IMR-90 (cell line): ENCODE measurements at regions not wholly inside any gene's neighbourhood (a gene's known extent, or its start where the extent isn't known, plus 50 kb on each side); places are given as distances from the start of the nearest gene placed in this dataset.

Source experiments
- ATAC-seq: fragments of 200-7000 bp; cut with Tn5 transposase; 2 replicates; pipeline ENCODE4 v1.9.1; 2020; ENCODE audit warnings: low read depth, mild to moderate bottlenecking, moderate library complexity
- BruUV-seq: library from RNA; stranded (reverse); fragments of 400-500 nt; replicated peaks from 2 replicates; lab custom pipeline; 2021; lab: Mats Ljungman, UMichigan
- CTCF ChIA-PET: fragments of 300-600 bp; formaldehyde crosslinking; extraction: SDS; loops from one replicate; lab custom pipeline; 2021; ENCODE audit warnings: antibody characterized with exemption; lab: Yijun Ruan, JAX
- POLR2A ChIA-PET: fragments of 300-600 bp; sonication (Branson Sonifier 250); formaldehyde crosslinking; loops from one replicate; lab custom pipeline; 2022; ENCODE audit warnings: antibody characterized with exemption; ENCODE audit not compliant: unreplicated experiment; lab: Charles Lee
- DNase-seq: peaks from one replicate; pipeline ENCODE4 v3.0.0; 2013
- H2AFZ ChIP-seq: replicated peaks from 2 replicates; pipeline ENCODE3; 2013; ENCODE audit warnings: low read length, mild to moderate bottlenecking; ENCODE audit not compliant: poor library complexity
- H2AK5ac ChIP-seq: 2 replicates; pipeline ENCODE4 v1.6.1; 2013; ENCODE audit warnings: low read depth, low read length, inconsistent platforms
- H2AK9ac ChIP-seq: replicated peaks from 2 replicates; pipeline ENCODE3; 2013; ENCODE audit warnings: mild to moderate bottlenecking, low read depth, low read length, moderate library complexity; ENCODE audit not compliant: poor library complexity
- H2BK120ac ChIP-seq: 2 replicates; pipeline ENCODE4 v1.6.1; 2013; ENCODE audit warnings: low read depth, low read length, inconsistent platforms
- H2BK15ac ChIP-seq: 3 replicates; pipeline ENCODE4 v1.6.1; 2013; ENCODE audit warnings: low read depth, low read length, inconsistent platforms
- H2BK20ac ChIP-seq: 2 replicates; pipeline ENCODE4 v1.6.1; 2013; ENCODE audit warnings: low read depth, mild to moderate bottlenecking, inconsistent platforms, low read length, moderate library complexity
- H2BK5ac ChIP-seq: 2 replicates; pipeline ENCODE4 v1.6.1; 2013; ENCODE audit warnings: mild to moderate bottlenecking, low read depth, low read length, inconsistent platforms; ENCODE audit not compliant: poor library complexity, severe bottlenecking
- H3K14ac ChIP-seq: replicated peaks from 2 replicates; pipeline ENCODE4 v1.6.1; 2013; ENCODE audit warnings: low read depth, low read length, inconsistent platforms
- H3K18ac ChIP-seq: 2 replicates; pipeline ENCODE4 v1.6.1; 2013; ENCODE audit warnings: low read depth, low read length, control low read depth
- H3K23ac ChIP-seq: 2 replicates; pipeline ENCODE4 v1.6.1; 2013; ENCODE audit warnings: low read depth, low read length, inconsistent platforms
- H3K27ac ChIP-seq: 2 replicates; pipeline ENCODE4 v1.5.1; 2013; ENCODE audit warnings: mild to moderate bottlenecking, control low read depth, low read length; ENCODE audit not compliant: insufficient read depth
- H3K27me3 ChIP-seq: 2 replicates; pipeline ENCODE4 v1.6.1; 2013; ENCODE audit warnings: low read length; ENCODE audit not compliant: control insufficient read depth, insufficient read depth
- H3K36me3 ChIP-seq: 2 replicates; pipeline ENCODE4 v1.6.1; 2013; ENCODE audit warnings: low read length, mixed read lengths; ENCODE audit not compliant: control insufficient read depth, insufficient read depth
- H3K4ac ChIP-seq: 2 replicates; pipeline ENCODE4 v1.6.1; 2013; ENCODE audit warnings: low read depth, low read length, inconsistent platforms
- H3K4me1 ChIP-seq: 2 replicates; pipeline ENCODE4 v1.6.1; 2013; ENCODE audit warnings: low read length, mixed read lengths; ENCODE audit not compliant: control insufficient read depth, insufficient read depth
- H3K4me2 ChIP-seq: 2 replicates; pipeline ENCODE4 v1.6.1; 2013; ENCODE audit warnings: low read depth, mild to moderate bottlenecking, control low read depth, low read length, moderate library complexity
- H3K4me3 ChIP-seq: 2 replicates; pipeline ENCODE4 v1.5.1; 2013; ENCODE audit warnings: low read depth, mild to moderate bottlenecking, control low read depth, low read length, moderate library complexity; ENCODE audit not compliant: insufficient read depth
- H3K56ac ChIP-seq: 2 replicates; pipeline ENCODE4 v1.6.1; 2013; ENCODE audit warnings: low read length, inconsistent platforms; ENCODE audit not compliant: insufficient read depth; ENCODE audit errors: extremely low read depth
- H3K79me1 ChIP-seq, 2 experiments: 2 replicates each; pipeline ENCODE4 v1.6.1; 2013; ENCODE audit warnings: low read length in 2 of 2, inconsistent platforms in 1 of 2, low read depth in 1 of 2
- H3K9ac ChIP-seq: 2 replicates; pipeline ENCODE4 v1.6.1; 2013; ENCODE audit warnings: low read depth, low read length, control low read depth
- H3K9me1 ChIP-seq: 2 replicates; pipeline ENCODE4 v1.6.1; 2013; ENCODE audit warnings: low read length, inconsistent platforms; ENCODE audit not compliant: insufficient read depth
- H3K9me3 ChIP-seq: 2 replicates; pipeline ENCODE4 v1.6.1; 2013; ENCODE audit warnings: low read length; ENCODE audit not compliant: control insufficient read depth, insufficient read depth
- H4K20me1 ChIP-seq: 2 replicates; pipeline ENCODE4 v1.6.1; 2013; ENCODE audit warnings: low read length, inconsistent platforms; ENCODE audit not compliant: insufficient read depth
- H4K5ac ChIP-seq: 2 replicates; pipeline ENCODE4 v1.6.1; 2013; ENCODE audit warnings: mild to moderate bottlenecking, low read depth, low read length, control low read depth
- H4K8ac ChIP-seq, 2 experiments: 2 replicates each; pipeline ENCODE4 v1.6.1; 2013; ENCODE audit warnings: low read depth in 2 of 2, low read length in 2 of 2, control low read depth in 1 of 2, inconsistent platforms in 1 of 2
- H4K91ac ChIP-seq: 2 replicates; pipeline ENCODE4 v1.6.1; 2013; ENCODE audit warnings: low read depth, low read length, inconsistent platforms; ENCODE audit not compliant: insufficient read depth
- BHLHE40 ChIP-seq: fragments of 150-350 bp; IDR thresholded peaks from 2 replicates; pipeline ENCODE4 v1.6.1; 2016; ENCODE audit warnings: mild to moderate bottlenecking, low read depth, low read length
- CEBPB ChIP-seq: IDR thresholded peaks from 2 replicates; pipeline ENCODE4 v1.6.1; 2012; ENCODE audit warnings: low read depth, low read length, improper control_type of control experiment
- FOS ChIP-seq: fragments of 150-350 bp; IDR thresholded peaks from 2 replicates; pipeline ENCODE4 v1.6.1; 2016; ENCODE audit warnings: low read depth, low read length
- MAFK ChIP-seq: IDR thresholded peaks from 2 replicates; pipeline ENCODE4 v1.6.1; 2012; ENCODE audit warnings: low read depth, low read length, improper control_type of control experiment
- MAZ ChIP-seq: IDR thresholded peaks from 2 replicates; pipeline ENCODE4 v1.6.1; 2012; ENCODE audit warnings: low read depth, mild to moderate bottlenecking, low read length, improper control_type of control experiment, moderate library complexity, borderline replicate concordance
- MXI1 ChIP-seq: IDR thresholded peaks from 2 replicates; pipeline ENCODE4 v1.6.1; 2012; ENCODE audit warnings: low read depth, mild to moderate bottlenecking, low read length, moderate library complexity, borderline replicate concordance
- RAD21 ChIP-seq: IDR thresholded peaks from 2 replicates; pipeline ENCODE4 v1.6.1; 2012; ENCODE audit warnings: low read length, improper control_type of control experiment
- RCOR1 ChIP-seq: IDR thresholded peaks from 2 replicates; pipeline ENCODE4 v1.6.1; 2012; ENCODE audit warnings: mild to moderate bottlenecking, low read length, improper control_type of control experiment; ENCODE audit not compliant: insufficient replicate concordance
- RFX5 ChIP-seq: IDR thresholded peaks from 2 replicates; pipeline ENCODE4 v1.8.0; 2012; ENCODE audit warnings: low read depth, mild to moderate bottlenecking, low read length, moderate library complexity
- SMC3 ChIP-seq: fragments of 150-350 bp; IDR thresholded peaks from 2 replicates; pipeline ENCODE4 v1.6.1; 2016; ENCODE audit warnings: low read depth, mild to moderate bottlenecking, antibody characterized with exemption, low read length, moderate library complexity
- WGBS, 2 experiments: methylation state at CpG; one replicate each; pipeline versions ENCODE4 v1.1.5 to v1.1.7; 2013; ENCODE audit warnings: missing lambda C conversion rate in 2 of 2; ENCODE audit not compliant: insufficient read length in 1 of 2; ENCODE audit errors: extremely low coverage in 2 of 2; 5-methylcytosine and 5-hydroxymethylcytosine counted together
- dilution Hi-C: fragments of 300-500 bp; cut with HindIII; formaldehyde crosslinking; loops from one replicate; pipeline ENCODE4 v1.14.3; 2018; ENCODE audit warnings: low sequenced_read_pairs; ENCODE audit not compliant: unreplicated experiment
- in situ Hi-C: fragments of 300-500 bp; cut with MboI; formaldehyde crosslinking; loops from 3 replicates; pipeline ENCODE4 v1.14.3; 2019; ENCODE audit warnings: low sequenced_read_pairs, inconsistent platforms, mixed read lengths
- intact Hi-C: fragments of 100-400 bp; cut with micrococcal nuclease; formaldehyde crosslinking; loops from 2 replicates; pipeline ENCODE4 v1.10.0; 2022
- TF ChIP-seq, protein P1 (sequence below): conservative IDR thresholded peaks from 2 replicates; pipeline ENCODE4 v1.5.1; 2012; ENCODE audit warnings: mild to moderate bottlenecking, low read depth, low read length, improper control_type of control experiment
- TF ChIP-seq, protein P2 (sequence below): fragments of 150-350 bp; IDR thresholded peaks from 2 replicates; pipeline ENCODE4 v1.6.1; 2017; ENCODE audit warnings: mild to moderate bottlenecking, antibody characterized with exemption, low read length, low read depth
- TF ChIP-seq, protein P3 (sequence below): fragments of 150-350 bp; IDR thresholded peaks from 2 replicates; pipeline ENCODE4 v1.6.1; 2016; ENCODE audit warnings: low read depth, mild to moderate bottlenecking, low read length, moderate library complexity, borderline replicate concordance

DNA sequence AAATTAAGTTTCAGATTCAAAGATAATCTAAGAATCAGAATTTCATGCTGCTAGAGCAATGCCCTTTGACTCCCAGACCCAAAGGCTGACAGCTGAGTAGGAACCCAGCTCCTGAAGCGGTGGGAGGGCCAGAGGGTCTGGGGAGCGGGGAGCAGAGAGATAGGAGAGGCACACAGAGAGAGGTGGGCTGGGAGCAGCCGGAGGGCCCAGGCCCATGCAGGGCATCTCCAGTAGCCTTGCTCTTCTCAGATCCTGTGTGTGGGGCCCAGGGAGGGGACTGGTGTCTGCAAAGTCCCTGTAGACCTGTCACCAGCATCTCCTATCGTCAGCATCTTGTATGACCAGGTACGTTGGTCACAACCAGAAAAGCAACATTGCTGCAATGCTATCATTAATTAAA, 75.3 kb upstream of the OLFM1 start:
- Histone ChIP-seq H3K23ac (no peak overlapping the region), H3K4me3 (no peak overlapping the region), H2BK120ac (no peak overlapping the region), H4K20me1 (no peaks in the 10 kb centered on the region), H3K56ac (no peak overlapping the region), H4K91ac (no peak overlapping the region), H3K18ac (no peak overlapping the region), H3K9me1 (no peaks in the 10 kb centered on the region), H3K14ac (no peak overlapping the region), H3K79me1 (no peaks in the 10 kb centered on the region), H3K9ac (no peak overlapping the region), H3K36me3 (no peaks in the 10 kb centered on the region), H2BK5ac (no peak overlapping the region), H3K4me2 (no peak overlapping the region), H3K4me1 (no peaks in the 10 kb centered on the region), H3K9me3 (no peaks in the 10 kb centered on the region), H4K5ac (no peak overlapping the region), H4K8ac (no peak overlapping the region), H3K27me3 (peaks cover 7% of the 10 kb centered on the region; the same call in 1 of the 2 replicates), H2AFZ (no peak overlapping the region), H2BK15ac (no peak overlapping the region), H3K27ac (no peak overlapping the region), H2BK20ac (no peak overlapping the region), H2AK9ac (no peak overlapping the region), H3K4ac (no peak overlapping the region), H2AK5ac (no peak overlapping the region)
- WGBS, 2 experiments, result no CpG with 5 or more reads among the region's 5 CpGs
- ChIA-PET CTCF (no interaction called here), POLR2A (no interaction called here)
- in situ Hi-C loops, result no loop called here
- TF ChIP-seq MXI1, result no peak
- no peak for TF ChIP-seq BHLHE40
- no peak for TF ChIP-seq RCOR1
- TF ChIP-seq MAFK, result no peak
- TF ChIP-seq FOS, result no peak
- TF ChIP-seq SMC3, result no peak
- TF ChIP-seq MAZ, result no peak
- TF ChIP-seq CEBPB, result no peak
- TF ChIP-seq, protein P1, sequence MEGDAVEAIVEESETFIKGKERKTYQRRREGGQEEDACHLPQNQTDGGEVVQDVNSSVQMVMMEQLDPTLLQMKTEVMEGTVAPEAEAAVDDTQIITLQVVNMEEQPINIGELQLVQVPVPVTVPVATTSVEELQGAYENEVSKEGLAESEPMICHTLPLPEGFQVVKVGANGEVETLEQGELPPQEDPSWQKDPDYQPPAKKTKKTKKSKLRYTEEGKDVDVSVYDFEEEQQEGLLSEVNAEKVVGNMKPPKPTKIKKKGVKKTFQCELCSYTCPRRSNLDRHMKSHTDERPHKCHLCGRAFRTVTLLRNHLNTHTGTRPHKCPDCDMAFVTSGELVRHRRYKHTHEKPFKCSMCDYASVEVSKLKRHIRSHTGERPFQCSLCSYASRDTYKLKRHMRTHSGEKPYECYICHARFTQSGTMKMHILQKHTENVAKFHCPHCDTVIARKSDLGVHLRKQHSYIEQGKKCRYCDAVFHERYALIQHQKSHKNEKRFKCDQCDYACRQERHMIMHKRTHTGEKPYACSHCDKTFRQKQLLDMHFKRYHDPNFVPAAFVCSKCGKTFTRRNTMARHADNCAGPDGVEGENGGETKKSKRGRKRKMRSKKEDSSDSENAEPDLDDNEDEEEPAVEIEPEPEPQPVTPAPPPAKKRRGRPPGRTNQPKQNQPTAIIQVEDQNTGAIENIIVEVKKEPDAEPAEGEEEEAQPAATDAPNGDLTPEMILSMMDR, result no peak
- TF ChIP-seq, protein P2, sequence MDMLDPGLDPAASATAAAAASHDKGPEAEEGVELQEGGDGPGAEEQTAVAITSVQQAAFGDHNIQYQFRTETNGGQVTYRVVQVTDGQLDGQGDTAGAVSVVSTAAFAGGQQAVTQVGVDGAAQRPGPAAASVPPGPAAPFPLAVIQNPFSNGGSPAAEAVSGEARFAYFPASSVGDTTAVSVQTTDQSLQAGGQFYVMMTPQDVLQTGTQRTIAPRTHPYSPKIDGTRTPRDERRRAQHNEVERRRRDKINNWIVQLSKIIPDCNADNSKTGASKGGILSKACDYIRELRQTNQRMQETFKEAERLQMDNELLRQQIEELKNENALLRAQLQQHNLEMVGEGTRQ, result no peak
- TF ChIP-seq, protein P3, sequence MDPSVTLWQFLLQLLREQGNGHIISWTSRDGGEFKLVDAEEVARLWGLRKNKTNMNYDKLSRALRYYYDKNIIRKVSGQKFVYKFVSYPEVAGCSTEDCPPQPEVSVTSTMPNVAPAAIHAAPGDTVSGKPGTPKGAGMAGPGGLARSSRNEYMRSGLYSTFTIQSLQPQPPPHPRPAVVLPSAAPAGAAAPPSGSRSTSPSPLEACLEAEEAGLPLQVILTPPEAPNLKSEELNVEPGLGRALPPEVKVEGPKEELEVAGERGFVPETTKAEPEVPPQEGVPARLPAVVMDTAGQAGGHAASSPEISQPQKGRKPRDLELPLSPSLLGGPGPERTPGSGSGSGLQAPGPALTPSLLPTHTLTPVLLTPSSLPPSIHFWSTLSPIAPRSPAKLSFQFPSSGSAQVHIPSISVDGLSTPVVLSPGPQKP, result no peak
- TF ChIP-seq RAD21, result no peak
- no peak for TF ChIP-seq RFX5
- dilution Hi-C loops, result no loop called here
- BruUV-seq, result no TSS peak
- no peak for DNase-seq
- intact Hi-C loops, result no loop called here
- no peak for ATAC-seq
